Stromal cell of bone marrow (primary cell): ENCODE measurements at regions not wholly inside any gene's neighbourhood (a gene's known extent, or its start where the extent isn't known, plus 50 kb on each side); places are given as distances from the start of the nearest gene placed in this dataset.

Source experiments
- DNase-seq: peaks from one replicate; pipeline ENCODE4 v3.0.0-alpha.2; 2012; ENCODE audit warnings: low read depth

DNA sequence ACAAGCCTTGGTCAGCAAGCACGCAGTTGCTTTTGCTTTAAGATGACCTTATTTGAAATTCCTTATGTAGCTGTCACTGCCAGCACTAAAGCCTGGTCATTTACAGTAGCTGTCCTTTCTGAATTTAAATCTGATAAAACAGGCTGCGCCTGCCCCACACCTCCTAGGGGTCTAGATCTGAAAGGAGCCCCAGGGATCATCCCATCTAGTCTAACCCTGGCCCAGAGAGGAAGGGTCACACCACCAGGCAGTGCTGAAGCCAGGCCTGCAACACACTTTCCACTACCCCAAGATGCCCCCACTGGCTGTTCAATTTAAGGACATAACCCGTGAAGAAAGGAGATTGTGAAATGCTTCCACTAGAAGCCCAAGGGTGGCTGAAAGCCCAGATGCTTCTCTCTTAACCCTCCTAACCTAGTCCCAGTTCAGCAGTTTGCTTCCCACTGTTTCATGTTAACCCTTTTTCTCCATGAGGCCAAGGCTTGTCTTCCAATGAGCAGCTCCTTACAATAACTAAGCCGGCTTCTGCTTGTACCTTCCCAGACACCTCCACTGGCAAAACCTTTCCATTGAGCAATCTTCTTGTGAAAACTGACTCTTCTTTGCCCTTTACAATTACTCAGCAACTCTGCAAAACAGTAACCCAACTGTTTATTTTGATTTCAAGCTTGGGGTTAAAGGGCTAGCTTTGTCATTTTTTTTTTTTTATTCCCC, 198.9 kb upstream of the LPP start:
- peak; percentile 88 for DNase-seq

DNA sequence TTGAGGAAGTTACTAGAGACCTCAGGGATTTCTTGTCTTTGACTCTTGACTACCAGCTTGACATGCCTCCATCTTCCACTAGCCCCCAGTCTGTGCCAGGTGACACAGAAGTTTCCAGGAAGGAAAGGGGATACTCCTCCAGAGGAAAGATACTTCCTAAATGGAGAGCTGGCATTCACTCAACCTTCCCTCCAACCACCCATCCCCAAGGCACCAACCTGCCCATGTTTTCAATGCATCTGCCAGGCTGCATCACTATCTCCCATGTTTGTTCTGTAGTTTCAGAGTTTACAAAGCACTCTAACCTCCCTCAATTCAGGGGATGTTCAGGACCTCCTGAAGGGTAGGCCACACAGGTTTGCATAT, 198.4 kb upstream of the LPP start:
- DNase-seq = no peak

DNA sequence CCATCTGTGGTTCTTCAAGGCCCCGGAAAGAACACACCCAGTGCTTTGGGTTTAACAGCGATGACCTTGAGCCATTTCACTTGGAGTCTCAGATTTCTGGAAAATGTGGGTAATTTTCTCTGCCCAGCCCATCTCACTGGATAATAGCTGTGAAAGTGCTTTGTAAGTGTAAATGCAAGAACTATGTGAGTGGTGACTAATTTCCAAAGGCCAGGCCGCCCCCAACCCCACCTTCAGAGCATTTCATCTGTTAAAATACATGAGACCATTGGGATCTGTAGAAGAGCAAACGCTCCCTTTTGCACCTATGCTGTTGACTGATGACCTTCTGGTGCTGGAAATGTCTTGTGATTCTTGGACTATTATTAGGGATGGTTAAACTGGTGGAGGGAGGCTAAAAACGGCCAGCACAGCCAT, 196.8 kb upstream of the LPP start:
- peak; percentile 19 for DNase-seq

DNA sequence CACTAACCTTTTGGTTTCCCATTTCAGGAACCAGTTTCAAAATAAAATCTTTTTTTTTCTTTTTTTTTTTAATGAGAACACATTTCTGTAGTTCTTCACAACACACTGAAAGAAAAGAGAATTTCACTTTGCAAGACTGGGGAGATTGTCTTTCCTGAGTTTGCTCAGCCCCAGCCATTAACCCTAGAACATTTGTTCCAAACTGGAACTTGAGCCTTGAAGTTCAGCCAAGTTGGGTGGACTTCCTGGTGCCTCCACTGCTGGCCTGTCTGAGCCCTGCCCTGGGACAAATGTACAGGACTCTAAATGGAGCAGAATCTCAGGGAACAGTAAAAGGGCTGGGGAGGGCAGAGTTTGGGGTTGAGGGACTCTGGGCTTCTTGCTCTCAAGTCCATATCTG, 196.4 kb upstream of the LPP start:
- no peak for DNase-seq

DNA sequence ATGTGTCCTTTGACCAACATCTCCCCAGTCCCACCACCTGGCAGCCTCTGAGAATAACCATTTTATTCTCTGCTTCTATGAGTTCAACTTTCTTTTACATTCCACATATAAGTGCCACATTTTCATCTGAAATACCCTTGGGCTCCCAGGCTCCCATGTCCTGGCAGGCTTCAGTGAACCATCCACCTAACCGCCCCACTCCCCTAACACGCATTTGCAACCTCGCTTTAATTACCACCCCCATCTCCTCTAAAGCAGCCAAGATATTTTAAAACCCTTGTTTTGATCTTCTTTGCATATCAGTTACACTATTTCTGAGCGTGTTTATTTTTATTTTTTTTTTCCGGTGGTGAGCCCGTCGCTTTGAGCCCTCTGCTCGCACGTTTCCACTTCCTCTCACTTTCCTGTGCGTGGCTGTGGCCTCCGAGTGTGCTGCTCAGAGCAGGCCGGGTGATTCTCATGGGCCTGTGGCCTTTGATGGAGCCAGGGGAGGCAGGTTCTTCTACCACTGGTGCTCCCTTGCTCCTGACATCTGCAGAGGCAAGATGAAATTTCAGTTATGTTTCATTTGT, 195.4 kb upstream of the LPP start:
- no peak for DNase-seq

DNA sequence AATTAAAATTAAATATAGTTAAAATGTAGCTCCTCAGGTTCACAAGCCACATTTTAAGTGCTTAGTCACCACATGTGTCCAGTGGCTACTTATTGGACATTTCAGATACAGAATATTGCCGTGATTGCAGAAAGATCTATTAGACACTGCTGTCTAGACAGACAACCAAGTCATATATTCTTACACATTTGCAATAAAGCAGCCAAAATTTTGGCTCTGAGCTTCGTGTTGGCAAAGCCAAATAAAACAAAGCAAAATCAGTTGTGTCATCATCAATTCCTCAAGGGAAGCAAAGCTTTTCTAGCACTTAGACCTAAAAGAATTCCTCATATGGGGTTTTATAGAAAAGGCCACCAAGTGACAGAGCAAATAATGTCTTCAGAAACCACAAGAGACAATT, 193.1 kb upstream of the LPP start:
- DNase-seq = peak; percentile 77

DNA sequence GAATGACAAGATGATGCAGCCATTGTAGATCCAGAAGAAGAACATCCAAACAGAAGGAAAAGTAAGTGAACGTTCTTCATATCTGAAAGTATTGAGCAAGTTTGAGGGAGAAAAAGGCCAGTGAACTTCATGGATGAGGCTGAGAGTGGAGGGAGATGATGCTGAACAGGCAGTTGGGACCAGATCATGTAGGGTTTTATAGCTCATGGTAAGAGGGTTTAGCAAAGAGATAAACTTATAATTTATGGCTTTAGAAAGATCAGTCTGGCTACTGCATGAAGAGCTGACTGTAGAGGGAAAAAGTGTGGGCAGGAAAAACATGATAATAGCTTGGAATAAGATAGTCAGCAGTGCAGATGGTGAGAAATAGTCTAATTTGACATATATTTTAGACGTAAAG, 192.6 kb upstream of the LPP start:
- no peak for DNase-seq

DNA sequence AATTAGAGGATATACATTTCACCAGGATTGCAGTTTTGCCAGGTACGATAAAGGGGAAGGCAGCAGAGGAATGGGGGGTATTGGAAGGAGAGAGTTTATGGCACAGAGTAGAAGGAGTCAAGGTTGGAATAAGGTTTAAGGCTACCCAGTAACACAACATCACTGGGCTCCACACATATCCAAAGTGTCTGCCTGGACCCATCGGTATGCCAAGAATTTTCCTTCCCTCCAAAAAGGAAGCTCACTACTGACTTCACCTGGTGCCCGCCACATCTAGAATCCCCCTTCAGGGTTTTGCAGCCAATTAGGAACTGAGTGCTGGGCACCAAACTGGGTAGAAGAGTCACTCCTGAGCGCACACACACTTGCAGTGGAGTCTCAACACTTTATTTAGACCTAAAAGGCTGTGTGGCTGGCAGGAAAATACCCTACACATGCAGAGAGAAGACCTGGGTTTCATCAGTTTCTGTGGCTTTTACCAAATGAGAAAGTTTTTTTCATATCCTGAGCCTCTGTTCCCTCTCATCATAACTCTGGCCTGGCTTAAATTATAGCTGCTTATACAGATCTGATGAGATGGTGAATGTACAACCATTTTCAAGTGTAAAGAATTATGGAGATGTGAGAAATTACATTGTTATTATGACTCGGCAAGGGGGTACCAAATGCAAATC, 190.8 kb upstream of the LPP start:
- DNase-seq = no peak

DNA sequence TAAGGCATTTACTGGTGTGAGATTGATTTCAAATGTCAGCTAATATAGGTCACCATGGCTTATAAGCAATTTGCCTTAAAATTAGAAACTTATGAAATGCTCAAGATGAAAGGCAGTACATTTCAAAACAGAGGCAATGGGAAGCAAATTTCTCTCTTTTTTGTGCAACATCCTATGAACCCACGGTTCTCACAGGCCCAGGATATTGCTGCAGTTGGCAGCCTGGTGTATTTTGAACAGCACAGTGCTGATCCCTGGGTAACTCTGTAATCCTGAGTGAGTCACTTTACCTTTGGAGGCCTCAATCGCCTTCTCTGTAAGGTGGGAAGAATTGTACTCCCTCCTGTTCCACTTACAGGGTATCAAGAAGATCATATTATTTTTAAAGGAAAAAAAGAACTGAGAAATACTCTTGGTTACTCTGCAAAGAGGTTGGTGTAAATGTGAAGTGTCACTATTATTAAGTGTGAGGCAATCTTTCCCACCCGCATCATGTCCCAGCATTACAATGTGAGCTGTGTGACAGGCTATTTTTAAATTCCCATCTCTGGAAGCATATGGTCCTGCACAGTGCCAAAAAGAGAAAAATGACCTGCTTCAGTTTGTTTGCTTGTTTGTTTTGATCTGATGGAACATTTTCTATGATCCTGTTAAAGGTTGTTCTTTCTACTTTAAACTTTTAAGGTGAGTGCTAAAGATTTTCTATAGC, 190.1 kb upstream of the LPP start:
- no peak for DNase-seq

DNA sequence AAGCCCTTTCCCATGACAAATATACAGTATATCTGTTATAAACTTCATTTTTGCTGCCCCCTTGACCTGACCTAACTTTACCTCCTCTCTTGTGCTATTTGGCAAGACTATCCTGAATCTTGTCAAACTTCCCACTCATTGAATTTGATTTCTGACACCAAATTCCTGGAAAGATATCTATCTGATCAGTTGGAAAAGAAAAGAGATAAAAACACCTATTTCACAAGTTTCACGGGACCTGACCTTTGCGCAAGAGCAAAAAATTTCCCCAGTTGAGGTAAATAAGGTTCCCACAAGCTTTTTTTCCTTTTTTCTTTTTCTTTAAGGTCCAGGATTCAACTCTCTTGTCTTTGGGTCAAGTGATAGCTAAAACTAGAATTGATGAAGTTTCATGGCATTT, 189.2 kb upstream of the LPP start:
- no peak for DNase-seq

DNA sequence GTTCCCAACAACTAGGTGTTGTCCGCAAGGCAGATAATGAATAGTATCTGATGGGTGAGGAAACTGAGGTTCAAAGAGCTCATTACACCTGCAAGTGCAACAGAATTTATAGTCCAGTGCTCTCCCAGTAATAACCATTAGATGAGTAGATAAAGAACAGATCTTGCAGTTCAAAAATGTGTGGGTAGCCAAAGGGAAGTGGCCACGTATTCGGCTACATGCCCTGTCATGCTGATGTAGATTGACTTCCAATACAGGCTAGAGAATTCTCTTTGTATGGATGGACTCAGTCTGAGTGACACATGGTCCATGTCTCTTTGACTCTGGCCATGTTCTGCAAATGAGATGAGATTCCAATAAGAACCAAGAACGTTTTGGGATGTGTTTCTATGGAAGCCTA, 187.9 kb upstream of the LPP start:
- DNase-seq = no peak

DNA sequence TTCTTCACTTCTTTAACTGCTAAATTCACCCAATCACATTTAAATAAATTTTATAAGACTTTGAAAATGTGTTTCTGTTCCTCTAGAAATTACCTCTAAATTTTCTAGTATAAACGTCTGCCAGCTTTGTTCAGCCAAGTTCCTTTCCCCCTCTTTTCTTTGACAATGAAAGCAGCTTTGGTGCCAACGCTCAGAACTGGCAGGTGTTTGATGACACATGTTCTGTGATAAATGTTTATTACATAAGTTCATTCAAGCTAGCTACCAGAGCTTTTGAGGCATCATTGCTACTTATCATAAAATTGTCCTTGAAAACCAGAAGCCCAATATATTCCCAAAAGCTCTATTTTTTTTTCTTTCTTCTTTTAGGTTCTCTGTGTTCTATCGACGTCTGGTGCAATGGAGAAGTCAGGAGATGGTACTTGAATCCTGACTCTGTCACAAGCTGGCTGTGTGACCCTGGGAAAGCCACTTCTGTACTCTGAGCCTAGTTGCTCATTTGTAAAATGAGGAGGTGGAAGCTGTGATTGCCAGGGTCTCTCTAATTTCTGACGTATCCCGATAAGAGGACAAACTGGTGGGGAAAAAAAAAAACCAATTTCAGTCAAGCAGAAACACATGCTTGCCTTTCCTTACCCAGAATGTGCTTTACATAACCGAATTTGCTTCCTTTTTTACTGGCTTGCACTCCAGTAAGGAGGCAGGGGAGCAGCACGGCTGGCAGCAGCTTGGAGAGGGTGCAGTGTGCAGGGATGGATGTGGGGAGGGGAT, 187.1 kb upstream of the LPP start:
- DNase-seq = no peak

DNA sequence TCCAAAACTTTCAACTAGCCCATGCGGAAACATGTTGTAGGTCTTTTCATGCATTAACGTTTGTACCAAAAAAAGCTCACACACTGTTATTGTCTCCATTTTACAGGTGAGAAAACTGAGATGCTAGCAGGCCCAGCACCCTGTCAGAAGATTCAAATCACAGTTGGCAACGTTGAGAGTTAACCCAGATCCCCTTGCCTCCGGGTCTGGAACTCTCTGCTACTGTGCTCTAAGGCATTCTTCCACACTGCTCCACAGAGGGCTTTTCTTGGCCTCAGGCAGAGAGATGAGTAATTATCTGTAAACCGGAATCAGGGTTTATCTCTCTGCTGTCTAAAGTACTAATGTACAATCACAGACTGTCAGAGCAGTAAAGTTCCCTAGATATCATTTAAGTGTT, 186.0 kb upstream of the LPP start:
- no peak for DNase-seq

DNA sequence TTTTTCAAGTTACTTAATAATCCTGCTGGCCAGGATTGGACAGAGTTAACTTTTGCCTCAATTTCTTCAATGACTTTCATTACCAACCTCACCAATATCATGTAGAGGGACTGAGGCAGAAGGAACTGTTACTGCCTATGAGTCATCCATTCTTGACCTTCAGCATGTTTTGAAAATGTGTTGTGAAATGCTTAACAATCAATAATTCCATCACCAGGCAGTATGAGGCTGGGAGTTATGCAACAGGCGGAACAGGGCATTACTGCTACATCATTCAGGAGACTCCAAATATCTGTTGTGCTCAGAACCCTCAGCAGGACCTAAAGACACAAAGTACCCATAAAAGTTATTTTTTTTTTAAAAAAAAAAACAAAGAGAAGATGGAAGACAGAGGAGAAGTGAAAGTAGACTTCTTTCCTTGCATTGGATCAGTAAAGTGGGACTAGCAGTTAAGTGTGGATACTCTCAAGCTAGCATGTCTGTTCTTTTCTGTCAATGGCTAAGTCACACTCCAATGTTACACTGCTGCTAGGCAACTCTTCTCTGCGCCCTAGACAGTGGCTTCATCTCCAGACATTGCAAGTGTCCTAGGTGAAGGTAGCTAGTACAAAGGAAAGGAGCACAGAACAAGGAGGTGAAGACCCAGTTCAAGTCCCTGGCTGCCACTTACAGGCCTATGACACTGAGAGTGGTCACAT, 184.9 kb upstream of the LPP start:
- DNase-seq = peak; percentile 83

DNA sequence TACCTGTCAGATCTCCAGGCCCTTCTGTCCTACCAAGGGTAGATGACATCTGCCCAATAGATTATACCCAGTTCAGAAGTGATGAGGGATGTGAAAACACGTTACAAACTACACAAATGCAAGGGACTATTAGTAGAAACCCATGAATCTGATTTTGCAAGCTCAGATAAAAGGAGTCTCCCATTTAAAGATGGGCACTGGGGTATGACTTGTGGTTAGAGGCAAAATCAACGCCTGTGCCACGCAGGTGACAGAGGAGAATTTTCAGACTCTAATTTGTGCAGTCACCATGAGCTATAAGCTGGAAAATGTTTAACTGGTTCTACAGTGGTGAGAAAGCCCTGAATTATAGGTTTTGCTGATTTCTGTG, 184.4 kb upstream of the LPP start:
- no peak for DNase-seq

DNA sequence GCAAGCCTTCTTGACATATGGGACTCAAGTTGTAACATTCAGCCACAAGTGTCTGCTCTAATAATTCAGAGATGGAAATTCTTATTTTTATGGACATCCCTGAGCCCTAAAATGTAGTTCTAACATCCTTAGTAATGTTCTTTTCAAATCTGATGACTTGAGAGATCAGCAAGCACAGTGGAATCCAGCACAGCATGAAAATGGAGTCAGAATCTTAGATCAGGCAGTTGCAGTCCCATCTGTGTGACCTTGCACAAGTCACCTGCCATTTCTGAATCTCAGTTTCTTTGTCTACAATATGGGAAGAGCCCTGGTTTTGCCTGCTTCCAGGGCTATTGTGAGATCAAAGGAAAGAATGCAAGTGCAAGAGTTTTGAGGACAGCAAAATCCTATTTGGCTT, 183.9 kb upstream of the LPP start:
- no peak for DNase-seq

DNA sequence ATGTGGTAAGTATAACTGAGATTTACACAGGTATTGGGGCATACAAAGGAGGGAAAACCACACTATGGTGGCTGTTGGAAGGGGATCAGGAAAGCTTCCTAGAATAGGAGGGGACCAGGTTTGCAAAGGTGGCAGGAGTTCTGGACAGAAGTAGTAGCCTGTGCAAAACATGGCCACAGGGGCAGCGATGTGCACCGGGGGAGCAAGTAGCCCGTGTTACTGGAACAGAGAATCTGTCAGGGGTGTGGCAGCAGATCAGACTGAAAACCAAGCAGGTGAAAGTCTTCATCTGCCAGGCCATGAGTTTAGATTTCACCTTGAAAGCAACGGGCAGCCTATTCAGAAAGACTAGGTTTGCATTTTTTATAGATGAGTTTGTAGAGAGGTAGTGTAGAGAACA, 182.3 kb upstream of the LPP start:
- no peak for DNase-seq

DNA sequence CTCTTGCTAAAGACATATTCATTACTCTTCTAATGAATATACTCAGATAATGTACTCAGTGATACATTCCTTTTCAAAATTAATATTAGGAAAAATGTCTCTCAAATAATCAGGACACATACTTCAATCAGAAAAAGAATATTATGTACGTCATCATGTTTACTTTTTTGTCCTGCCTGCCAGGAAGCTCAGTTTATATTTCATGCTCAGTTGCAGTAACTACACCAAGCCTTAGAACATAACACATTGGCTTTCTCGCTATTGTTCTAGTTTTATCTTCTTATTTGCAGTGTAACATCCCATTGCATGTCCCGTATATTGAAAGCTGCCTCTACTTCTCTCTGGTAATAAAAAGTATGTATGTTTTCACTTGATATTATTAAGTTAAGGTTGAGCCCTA, 181.5 kb upstream of the LPP start:
- no peak for DNase-seq

DNA sequence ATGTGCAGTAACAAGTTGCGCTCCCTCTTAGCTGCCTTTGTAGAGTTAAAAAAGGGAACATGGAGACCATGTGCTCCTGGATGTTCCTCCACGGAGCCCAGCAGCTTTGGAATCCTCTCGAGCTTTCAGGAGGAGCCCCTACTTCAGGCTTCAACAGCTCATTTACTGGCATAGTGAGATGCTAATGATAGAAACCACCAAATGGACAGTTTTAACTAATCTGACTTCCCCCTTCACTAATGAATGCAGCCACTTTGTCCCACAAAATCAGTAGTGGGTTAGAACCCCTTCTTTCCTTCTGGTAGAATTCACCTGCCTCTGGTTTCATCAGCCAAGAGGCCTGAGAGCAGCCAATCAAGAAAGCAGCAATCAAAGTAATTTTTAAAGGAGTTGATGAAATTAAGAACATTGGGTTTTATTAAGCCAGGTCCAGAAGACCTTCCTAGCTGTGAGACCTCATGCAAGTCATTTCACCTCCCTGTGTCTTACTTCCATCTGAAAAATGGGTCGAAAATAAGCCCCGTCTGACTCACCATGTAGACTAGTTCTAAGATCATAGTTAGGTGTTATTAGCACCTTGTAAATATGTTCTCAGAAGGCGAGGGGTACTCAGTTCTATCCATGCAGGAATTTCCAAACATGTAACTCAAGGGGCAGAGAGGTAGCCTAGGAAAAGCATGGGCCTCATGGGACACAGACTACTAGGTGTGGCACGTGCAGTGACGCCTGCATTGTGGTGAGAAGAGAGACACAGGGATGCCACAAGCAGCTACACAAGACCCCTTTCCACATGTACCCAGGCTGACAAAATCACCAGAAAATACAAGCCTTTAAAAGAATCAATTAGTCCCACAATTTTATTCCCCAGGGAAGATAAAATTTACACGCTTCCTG, 179.7 kb upstream of the LPP start:
- DNase-seq = no peak

DNA sequence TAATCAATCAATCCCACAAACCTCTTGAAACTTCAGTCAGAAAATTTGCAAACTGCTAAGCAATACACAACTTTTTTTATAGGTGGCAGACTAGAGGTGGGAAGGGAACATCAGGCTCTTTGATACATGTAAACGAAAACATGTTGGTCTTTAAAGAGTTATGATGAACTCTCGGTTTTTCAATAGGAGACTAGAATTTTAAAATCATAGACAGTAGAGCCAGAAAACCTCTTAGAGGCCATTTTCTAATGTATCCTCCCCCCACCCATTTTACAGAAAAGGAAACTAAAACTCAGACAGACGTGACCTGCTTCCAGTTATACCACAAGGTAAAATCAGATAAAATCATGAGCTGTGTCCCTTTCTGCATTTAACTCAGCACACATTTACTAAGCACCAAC, 179.1 kb upstream of the LPP start:
- no peak for DNase-seq
